Naive thymus-derived CD4-positive, alpha-beta T cell (primary cell): ENCODE measurements at regions not wholly inside any gene's neighbourhood (a gene's known extent, or its start where the extent isn't known, plus 50 kb on each side); places are given as distances from the start of the nearest gene placed in this dataset.

Source experiments
- ATAC-seq: fragments of 150-1000 bp; cut with Tn5 transposase; 2 replicates; pipeline ENCODE4 v1.10.0; 2021; ENCODE audit warnings: mild to moderate bottlenecking, moderate library complexity
- CTCF ChIA-PET: fragments of 350-600 bp; sonication (Branson Sonifier 250); formaldehyde crosslinking; loops from one replicate; lab custom pipeline; 2021; ENCODE audit warnings: antibody characterized with exemption; lab: Charles Lee
- POLR2A ChIA-PET: fragments of 350-600 bp; sonication (Branson Sonifier 250); formaldehyde crosslinking; loops from one replicate; lab custom pipeline; 2021; ENCODE audit warnings: antibody characterized with exemption, inconsistent platforms; lab: Charles Lee
- DNase-seq, 9 donors: peaks; one replicate each; pipeline versions ENCODE4 v3.0.0 to v3.0.0-alpha.2; 2020 to 2022; ENCODE audit warnings: mixed read lengths in 1 of 9
- H3K27ac ChIP-seq: one replicate; pipeline ENCODE4 v1.7.0; 2013; ENCODE audit warnings: mild to moderate bottlenecking, low read depth, low read length, moderate library complexity
- H3K27me3 ChIP-seq, 2 donors: one replicate each; pipeline ENCODE4 v1.7.0; 2013; ENCODE audit warnings: low read length in 2 of 2, mild to moderate bottlenecking in 2 of 2, moderate library complexity in 2 of 2; ENCODE audit not compliant: control insufficient read depth in 2 of 2, insufficient read depth in 2 of 2
- H3K36me3 ChIP-seq, 3 experiments: 1 replicate in 2 of 3; 2 replicates in 1 of 3; pipeline ENCODE4 v1.7.0; 2013; ENCODE audit warnings: low read length in 3 of 3, mild to moderate bottlenecking in 3 of 3, moderate library complexity in 1 of 3; ENCODE audit not compliant: insufficient read depth in 3 of 3, control insufficient read depth in 2 of 3
- H3K4me1 ChIP-seq, 2 donors: one replicate each; pipeline ENCODE4 v1.7.0; 2013; ENCODE audit warnings: low read length in 2 of 2, mild to moderate bottlenecking in 2 of 2, moderate library complexity in 1 of 2; ENCODE audit not compliant: control insufficient read depth in 2 of 2, insufficient read depth in 2 of 2
- H3K4me3 ChIP-seq: 2 replicates; pipeline ENCODE4 v1.7.0; 2013; ENCODE audit warnings: mild to moderate bottlenecking, low read length
- H3K9me3 ChIP-seq, 3 experiments: 1 replicate in 2 of 3; 2 replicates in 1 of 3; pipeline ENCODE4 v1.7.0; 2013; ENCODE audit warnings: low read length in 3 of 3; ENCODE audit not compliant: control insufficient read depth in 2 of 3
- H3K27ac Mint-ChIP-seq, 9 donors: one replicate each; pipeline ENCODE4 v1.8.0; 2020 to 2022; ENCODE audit warnings: mixed read lengths in 9 of 9, mild to moderate bottlenecking in 8 of 9, moderate library complexity in 5 of 9, inconsistent platforms in 2 of 9
- H3K27me3 Mint-ChIP-seq, 5 donors: one replicate each; pipeline ENCODE4 v1.8.0; 2021 to 2022; ENCODE audit warnings: mixed read lengths in 5 of 5, mild to moderate bottlenecking in 1 of 5
- H3K36me3 Mint-ChIP-seq, 5 donors: one replicate each; pipeline ENCODE4 v1.8.0; 2020 to 2022; ENCODE audit warnings: mixed read lengths in 5 of 5, mild to moderate bottlenecking in 3 of 5, inconsistent platforms in 1 of 5
- H3K4me1 Mint-ChIP-seq, 7 donors: one replicate each; pipeline ENCODE4 v1.8.0; 2020 to 2022; ENCODE audit warnings: mixed read lengths in 7 of 7, mild to moderate bottlenecking in 3 of 7, inconsistent platforms in 1 of 7
- H3K4me3 Mint-ChIP-seq, 10 donors: one replicate each; pipeline ENCODE4 v1.8.0; 2020 to 2022; ENCODE audit warnings: mild to moderate bottlenecking in 10 of 10, mixed read lengths in 10 of 10, moderate library complexity in 6 of 10, inconsistent platforms in 2 of 10
- H3K9me3 Mint-ChIP-seq, 11 donors: one replicate each; pipeline ENCODE4 v1.8.0; 2020 to 2022; ENCODE audit warnings: mixed read lengths in 11 of 11, mild to moderate bottlenecking in 4 of 11, inconsistent platforms in 1 of 11, moderate library complexity in 1 of 11
- intact Hi-C, 2 donors: fragments of 100-400 bp; cut with micrococcal nuclease; formaldehyde crosslinking; loops; one replicate each; pipeline ENCODE4 v1.15.1; 2023

DNA sequence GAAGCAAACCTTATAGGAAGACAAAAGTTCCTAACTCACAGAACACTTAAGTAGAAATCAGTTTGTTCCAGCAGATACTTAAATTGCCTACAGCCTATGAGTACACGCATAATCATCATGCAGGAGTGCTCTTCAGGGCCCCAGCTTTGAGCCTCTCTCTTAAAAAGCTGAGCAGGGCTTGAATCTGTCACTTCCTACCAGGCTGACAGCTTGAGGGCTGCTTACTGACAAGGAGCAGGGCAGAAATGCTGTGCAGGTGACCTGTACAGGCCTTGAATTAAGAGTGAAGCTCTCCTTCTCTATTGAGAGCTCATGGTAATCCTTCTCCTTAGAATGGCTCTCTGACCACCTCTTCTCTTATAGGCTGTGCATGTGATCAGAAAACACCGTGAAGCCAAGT, 66.5 kb upstream of the MAST4 start:
- Histone ChIP-seq H3K27ac (no peak overlapping the region), H3K4me1 (no peaks in the 10 kb centered on the region), H3K27me3 (no peaks in the 10 kb centered on the region), H3K9me3 (no peaks in the 10 kb centered on the region), H3K4me3 (no peak overlapping the region), H3K36me3 (no peaks in the 10 kb centered on the region)
- Mint-ChIP-seq H3K9me3 (peaks cover 0 to 2% (median 0%) of the 10 kb centered on the region in 11 donors), H3K4me1 (no peaks in the 10 kb centered on the region), H3K27me3 (peaks cover 4 to 34% (median 16%) of the 10 kb centered on the region in 5 donors), H3K36me3 (no peaks in the 10 kb centered on the region), H3K27ac (no peak overlapping the region), H3K4me3 (no peak overlapping the region)
- DNase-seq (no peak), ATAC-seq (no peak)
- ChIA-PET CTCF (no interaction called here), POLR2A (no interaction called here)
- intact Hi-C loops = no loop called here

DNA sequence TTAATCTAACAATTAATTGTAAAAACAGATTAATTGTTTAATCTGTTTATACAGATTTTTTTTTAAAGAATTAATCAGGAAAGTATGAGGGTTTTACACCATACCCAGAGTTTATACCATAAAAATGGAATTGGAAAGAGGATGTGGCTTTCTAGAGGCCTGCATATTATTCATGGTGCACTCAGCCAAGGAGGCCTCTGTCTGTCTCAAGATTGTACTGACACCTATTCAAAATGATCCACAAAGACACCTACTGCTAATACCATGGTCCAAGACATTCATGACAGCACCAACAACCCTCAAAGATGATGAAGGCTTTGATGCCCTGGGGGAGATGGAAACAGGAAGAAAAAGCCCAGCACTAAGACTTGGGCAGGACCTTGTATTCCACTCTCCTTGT, 58.1 kb upstream of the MAST4 start:
- Mint-ChIP-seq H3K27me3 (peaks cover 5 to 10% (median 7%) of the 10 kb centered on the region in 5 donors), H3K9me3 (no peaks in the 10 kb centered on the region), H3K4me3 (no peak overlapping the region), H3K4me1 (peaks cover 0 to 5% (median 0%) of the 10 kb centered on the region in 7 donors), H3K27ac (no peak overlapping the region), H3K36me3 (peaks cover 0 to 2% (median 0%) of the 10 kb centered on the region in 5 donors)
- H3K4me1 ChIP-seq = no peaks in the 10 kb centered on the region
- no peaks in the 10 kb centered on the region for H3K36me3 ChIP-seq
- ChIA-PET CTCF (no interaction called here), POLR2A (no interaction called here)
- no peak overlapping the region for H3K4me3 ChIP-seq
- H3K9me3 ChIP-seq = no peaks in the 10 kb centered on the region
- ATAC-seq = no peak
- DNase-seq = no peak
- no peak overlapping the region for H3K27ac ChIP-seq
- H3K27me3 ChIP-seq = no peaks in the 10 kb centered on the region
- intact Hi-C loops = no loop called here

DNA sequence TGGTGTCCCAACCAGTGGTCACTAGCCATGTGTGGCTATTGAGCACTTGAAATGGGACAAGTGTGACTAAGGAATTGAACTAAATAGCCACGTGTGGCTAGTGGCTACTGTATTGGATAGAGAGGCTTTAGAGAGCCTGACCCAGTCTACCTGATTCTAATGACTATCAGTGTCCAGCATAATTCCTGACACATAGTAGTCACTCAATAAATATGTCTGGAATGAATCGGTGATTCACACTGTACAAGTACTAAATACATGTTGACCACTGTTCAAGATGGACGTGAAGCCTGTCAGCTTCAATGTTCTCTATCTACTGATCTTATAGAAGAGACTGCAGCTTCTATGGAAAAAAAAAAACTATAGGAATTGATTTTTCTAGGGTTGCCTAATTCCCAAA, 57.7 kb upstream of the MAST4 start:
- Histone ChIP-seq H3K36me3 (no peaks in the 10 kb centered on the region), H3K27me3 (no peaks in the 10 kb centered on the region), H3K4me1 (no peaks in the 10 kb centered on the region), H3K9me3 (no peaks in the 10 kb centered on the region), H3K4me3 (no peak overlapping the region), H3K27ac (no peak overlapping the region)
- no peak overlapping the region for H3K27ac Mint-ChIP-seq
- DNase-seq (no peak), ATAC-seq (no peak)
- POLR2A ChIA-PET = no interaction called here
- H3K4me3 Mint-ChIP-seq = no peak overlapping the region
- peaks cover 0 to 2% (median 0%) of the 10 kb centered on the region in 5 donors for H3K36me3 Mint-ChIP-seq
- peaks cover 0 to 5% (median 0%) of the 10 kb centered on the region in 7 donors for H3K4me1 Mint-ChIP-seq
- peaks cover 5 to 10% (median 7%) of the 10 kb centered on the region in 5 donors for H3K27me3 Mint-ChIP-seq
- no peaks in the 10 kb centered on the region for H3K9me3 Mint-ChIP-seq
- CTCF ChIA-PET = no interaction called here
- intact Hi-C loops = no loop called here

DNA sequence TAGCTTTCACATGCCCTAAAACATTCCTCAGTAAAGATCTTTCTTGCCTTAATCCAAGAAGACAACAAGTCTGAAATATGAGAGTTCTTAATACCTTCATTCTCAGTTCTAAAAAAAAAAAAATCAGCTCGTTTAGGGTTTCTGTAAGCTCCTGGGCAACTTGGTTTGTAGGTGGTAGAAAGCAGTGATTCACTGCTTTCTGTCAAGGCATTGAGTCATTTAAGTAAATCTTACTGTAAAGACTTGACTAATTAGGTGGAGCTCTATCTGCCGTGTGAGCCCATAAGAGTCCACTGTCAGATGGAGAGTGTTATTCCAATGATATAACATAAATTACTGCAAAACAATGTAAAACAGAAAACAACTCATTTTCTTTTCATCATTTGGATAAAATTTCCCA, 56.1 kb upstream of the MAST4 start:
- no peaks in the 10 kb centered on the region for H3K9me3 ChIP-seq
- intact Hi-C loops = no loop called here
- no peak overlapping the region for H3K27ac ChIP-seq
- POLR2A ChIA-PET = no interaction called here
- no peak overlapping the region for H3K4me3 ChIP-seq
- CTCF ChIA-PET = no interaction called here
- ATAC-seq = no peak
- no peaks in the 10 kb centered on the region for H3K36me3 ChIP-seq
- peaks cover 3 to 7% (median 6%) of the 10 kb centered on the region in 5 donors for H3K27me3 Mint-ChIP-seq
- no peak overlapping the region for H3K4me3 Mint-ChIP-seq
- H3K27me3 ChIP-seq = no peaks in the 10 kb centered on the region
- peaks cover 0 to 2% (median 0%) of the 10 kb centered on the region in 5 donors for H3K36me3 Mint-ChIP-seq
- H3K4me1 ChIP-seq = no peaks in the 10 kb centered on the region
- H3K4me1 Mint-ChIP-seq = peaks cover 0 to 5% (median 0%) of the 10 kb centered on the region in 7 donors
- H3K9me3 Mint-ChIP-seq = no peaks in the 10 kb centered on the region
- H3K27ac Mint-ChIP-seq = no peak overlapping the region
- no peak for DNase-seq

DNA sequence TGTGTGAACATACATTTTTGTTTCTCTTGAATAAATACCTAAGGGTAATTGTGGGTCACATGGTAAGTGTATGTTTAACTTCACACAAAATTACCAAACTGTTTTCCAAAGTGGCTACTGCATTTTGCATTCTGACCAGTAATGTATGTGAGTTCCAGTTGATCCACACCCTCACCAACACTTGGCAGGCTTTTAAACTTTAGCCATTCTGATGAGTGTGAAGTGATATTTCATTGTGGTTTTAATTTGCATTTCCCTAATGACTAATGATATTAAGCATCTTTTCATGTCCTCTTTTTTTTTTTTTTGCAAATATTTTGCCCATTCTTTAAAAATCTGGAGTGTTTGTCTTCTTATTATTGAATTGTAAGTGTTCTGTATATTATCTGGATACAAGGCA, 53.5 kb upstream of the MAST4 start:
- peaks cover 0 to 7% (median 3%) of the 10 kb centered on the region in 11 donors for H3K9me3 Mint-ChIP-seq
- no peak overlapping the region for H3K4me3 ChIP-seq
- peaks cover 0 to under 1% (median 0%) of the 10 kb centered on the region in 5 donors for H3K27me3 Mint-ChIP-seq
- no peaks in the 10 kb centered on the region for H3K36me3 ChIP-seq
- no peak overlapping the region for H3K4me3 Mint-ChIP-seq
- no peaks in the 10 kb centered on the region for H3K27me3 ChIP-seq
- intact Hi-C loops = no loop called here
- ChIA-PET CTCF (no interaction called here), POLR2A (no interaction called here)
- H3K36me3 Mint-ChIP-seq = peaks cover 0 to 2% (median 0%) of the 10 kb centered on the region in 5 donors
- ATAC-seq (no peak), DNase-seq (no peak)
- no peaks in the 10 kb centered on the region for H3K4me1 ChIP-seq
- no peak overlapping the region for H3K27ac Mint-ChIP-seq
- H3K27ac ChIP-seq = no peak overlapping the region
- H3K9me3 ChIP-seq = no peaks in the 10 kb centered on the region
- H3K4me1 Mint-ChIP-seq = peaks cover 0 to 5% (median 0%) of the 10 kb centered on the region in 7 donors
